Choroid plexus epithelial cell (primary cell): ENCODE measurements at regions not wholly inside any gene's neighbourhood (a gene's known extent, or its start where the extent isn't known, plus 50 kb on each side); places are given as distances from the start of the nearest gene placed in this dataset.

Experiments used
- DNase-seq: peaks from one replicate; pipeline ENCODE4 v3.0.0-alpha.2; 2010; ENCODE audit warnings: low read depth
- H3K4me3 ChIP-seq: 2 replicates; pipeline ENCODE4 v1.5.1; 2011; ENCODE audit warnings: low read depth, mild to moderate bottlenecking, control low read depth, low read length, moderate library complexity
- CTCF ChIP-seq: conservative IDR thresholded peaks from 2 replicates; pipeline ENCODE4 v1.5.1; 2011; ENCODE audit warnings: low read depth, mild to moderate bottlenecking, control low read depth, inconsistent platforms, low read length, moderate library complexity

DNA sequence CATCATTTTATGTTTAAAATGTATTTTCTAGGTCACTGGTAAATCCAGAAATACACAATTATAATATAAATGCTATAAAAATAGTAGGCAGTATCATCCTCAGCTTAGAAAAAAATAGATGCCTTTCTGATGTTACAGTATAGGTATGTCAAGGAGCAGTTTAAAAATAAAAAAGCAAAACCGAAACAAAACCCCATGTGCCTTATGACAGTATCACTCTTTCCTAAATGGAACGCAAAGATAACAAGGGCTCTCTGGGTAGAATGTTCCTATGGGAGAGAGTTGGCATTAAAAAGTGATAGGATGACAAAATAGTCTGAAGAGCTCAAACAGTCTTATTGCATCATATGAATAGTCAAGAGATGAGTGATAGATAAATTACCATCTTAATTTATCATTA lies 172.1 kb downstream of the DSC3 start:
- TF ChIP-seq CTCF = no peak
- H3K4me3 ChIP-seq = no peak overlapping the region
- DNase-seq = no peak

GRCh38 chr18:30862900-30863299 lies 179.6 kb downstream of the DSC3 start:
- DNase-seq = no peak
- no peak overlapping the region for H3K4me3 ChIP-seq
- TF ChIP-seq CTCF = no peak

- no peak for DNase-seq
- no peak overlapping the region for H3K4me3 ChIP-seq
- TF ChIP-seq CTCF = no peak
Measured at GRCh38 chr18:30860741-30861140, 181.8 kb downstream of the DSC3 start.

DNA sequence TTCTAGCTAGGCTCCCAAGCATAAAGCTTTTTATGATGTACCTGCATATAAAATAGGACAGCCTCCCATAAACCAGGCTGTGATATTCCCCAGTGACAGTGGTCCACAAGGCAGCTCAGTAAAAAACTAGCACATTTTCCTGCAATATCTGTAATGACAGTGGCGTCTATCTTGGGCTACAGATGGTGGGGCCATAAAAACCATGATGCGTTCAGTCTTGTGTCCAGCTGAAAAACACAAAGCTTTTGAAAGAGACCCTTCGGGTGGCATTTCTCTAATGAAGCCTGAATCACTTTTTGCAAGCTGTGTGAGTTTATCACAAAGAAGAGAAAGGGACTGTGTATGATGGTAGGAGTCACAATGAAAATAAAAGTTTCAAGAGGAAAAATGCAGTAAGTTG lies 183.5 kb downstream of the DSC3 start:
- DNase-seq = no peak

GRCh38 chr18:30858560-30858959 lies 184.0 kb downstream of the DSC3 start:
- no peak for DNase-seq
- H3K4me3 ChIP-seq = no peak overlapping the region
- TF ChIP-seq CTCF = no peak

More for the DNA sequence above, 183.5 kb downstream of the DSC3 start:
- no peak for TF ChIP-seq CTCF
- no peak overlapping the region for H3K4me3 ChIP-seq

GRCh38 chr18:30855762-30856161 lies 186.8 kb downstream of the DSC3 start:
- no peak for TF ChIP-seq CTCF

DNA sequence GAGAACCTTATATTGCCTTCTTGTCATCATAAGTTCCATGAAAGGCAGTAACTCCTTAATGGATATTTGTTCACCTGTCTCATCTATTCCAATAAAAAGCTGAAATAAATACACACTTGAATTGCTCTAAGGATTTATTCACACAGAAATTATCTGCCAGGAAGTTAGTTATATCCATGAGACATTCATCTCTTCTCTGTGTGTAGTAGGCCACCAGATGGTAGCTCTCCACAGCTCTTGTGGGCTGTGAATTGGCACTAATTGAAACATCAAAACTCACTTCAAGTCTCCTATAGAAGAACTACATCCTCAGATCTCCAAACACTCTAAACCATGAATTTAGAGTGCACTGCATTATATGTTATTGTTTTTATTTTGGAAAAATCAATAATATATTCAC lies 189.6 kb downstream of the DSC3 start:
- no peak for TF ChIP-seq CTCF
- no peak overlapping the region for H3K4me3 ChIP-seq
- DNase-seq = no peak

More at GRCh38 chr18:30855762-30856161, 186.8 kb downstream of the DSC3 start:
- H3K4me3 ChIP-seq = no peak overlapping the region
- DNase-seq = no peak
